Panc1 (cell line): ENCODE measurements at regions not wholly inside any gene's neighbourhood (a gene's known extent, or its start where the extent isn't known, plus 50 kb on each side); places are given as distances from the start of the nearest gene placed in this dataset.

Source experiments
- ATAC-seq: fragments of 200-7000 bp; cut with Tn5 transposase; 2 replicates; pipeline ENCODE4 v1.9.1; 2020; ENCODE audit warnings: mild to moderate bottlenecking, moderate library complexity
- BruUV-seq: library from RNA; stranded (reverse); fragments of 400-500 nt; replicated peaks from 2 replicates; lab custom pipeline; 2021; lab: Mats Ljungman, UMichigan
- CTCF ChIA-PET: fragments of 300-600 bp; sonication (Branson Sonifier 250); formaldehyde crosslinking; loops from one replicate; lab custom pipeline; 2022; ENCODE audit warnings: antibody characterized with exemption; lab: Charles Lee
- POLR2A ChIA-PET: fragments of 300-600 bp; sonication (Branson Sonifier 250); formaldehyde crosslinking; loops from one replicate; lab custom pipeline; 2022; ENCODE audit warnings: antibody characterized with exemption; lab: Charles Lee
- DNase-seq: peaks from one replicate; pipeline ENCODE4 v3.0.0-alpha.2; 2010; ENCODE audit warnings: low read depth, low spot score
- H3K27ac ChIP-seq: 2 replicates; pipeline ENCODE4 v1.5.1; 2011; ENCODE audit warnings: mild to moderate bottlenecking, low read length, inconsistent platforms
- H3K27me3 ChIP-seq: fragments of 200-500 bp; sonication (Bioruptor generic); 2 replicates; pipeline ENCODE4 v1.6.0; 2014; ENCODE audit warnings: low read length, inconsistent platforms; ENCODE audit not compliant: control insufficient read depth, insufficient read depth
- H3K36me3 ChIP-seq: fragments of 200-500 bp; sonication (Bioruptor generic); 2 replicates; pipeline ENCODE4 v1.5.1; 2014; ENCODE audit warnings: inconsistent platforms, mild to moderate bottlenecking, low read length, moderate library complexity; ENCODE audit not compliant: control insufficient read depth, insufficient read depth
- H3K4me1 ChIP-seq: 2 replicates; pipeline ENCODE4 v1.5.1; 2011; ENCODE audit warnings: inconsistent platforms, mild to moderate bottlenecking, low read length, moderate library complexity; ENCODE audit not compliant: control insufficient read depth, insufficient read depth
- H3K4me3 ChIP-seq, 2 experiments: 2 replicates each; pipeline ENCODE4 v1.5.1; 2011 to 2012; ENCODE audit warnings: low read depth in 2 of 2, low read length in 2 of 2, mild to moderate bottlenecking in 2 of 2, inconsistent platforms in 1 of 2, moderate library complexity in 1 of 2
- H3K9me3 ChIP-seq: fragments of 200-500 bp; sonication (Bioruptor generic); 2 replicates; pipeline ENCODE4 v1.5.1; 2014; ENCODE audit warnings: low read depth, mild to moderate bottlenecking, inconsistent platforms, low read length, moderate library complexity; ENCODE audit not compliant: control insufficient read depth, insufficient read depth
- POLR2AphosphoS5 ChIP-seq: IDR thresholded peaks from 2 replicates; pipeline ENCODE4 v1.6.1; 2012; ENCODE audit warnings: mild to moderate bottlenecking, low read depth, low read length, moderate library complexity
- REST ChIP-seq, 2 experiments: IDR thresholded peaks; 2 replicates each; pipeline ENCODE4 v1.6.1; 2011 to 2012; ENCODE audit warnings: low read depth in 2 of 2, control low read depth in 1 of 2, low read length in 1 of 2, mild to moderate bottlenecking in 1 of 2, moderate library complexity in 1 of 2; ENCODE audit not compliant: insufficient read depth in 1 of 2
- SIN3A ChIP-seq: IDR thresholded peaks from 2 replicates; pipeline ENCODE4 v1.6.1; 2012; ENCODE audit warnings: low read depth, mild to moderate bottlenecking, low read length, moderate library complexity, borderline replicate concordance; ENCODE audit not compliant: insufficient read depth
- TCF7L2 ChIP-seq: IDR thresholded peaks from 2 replicates; pipeline ENCODE4 v1.6.1; 2011; ENCODE audit warnings: mild to moderate bottlenecking, low read depth, low read length, inconsistent platforms
- in situ Hi-C: cut with HindIII; loops from 2 replicates; pipeline ENCODE4 v1.10.0; 2016; ENCODE audit warnings: low sequenced_read_pairs, low pct_unique_long_range_greater_than_20kb
- intact Hi-C: fragments of 100-400 bp; cut with micrococcal nuclease; formaldehyde crosslinking; loops from one replicate; pipeline ENCODE4 v1.10.0; 2022; ENCODE audit not compliant: unreplicated experiment
- TF ChIP-seq, protein P1 (sequence below): fragments of 450-650 bp; IDR thresholded peaks from 2 replicates; pipeline ENCODE4 v1.5.1; 2017; ENCODE audit warnings: mild to moderate bottlenecking

DNA sequence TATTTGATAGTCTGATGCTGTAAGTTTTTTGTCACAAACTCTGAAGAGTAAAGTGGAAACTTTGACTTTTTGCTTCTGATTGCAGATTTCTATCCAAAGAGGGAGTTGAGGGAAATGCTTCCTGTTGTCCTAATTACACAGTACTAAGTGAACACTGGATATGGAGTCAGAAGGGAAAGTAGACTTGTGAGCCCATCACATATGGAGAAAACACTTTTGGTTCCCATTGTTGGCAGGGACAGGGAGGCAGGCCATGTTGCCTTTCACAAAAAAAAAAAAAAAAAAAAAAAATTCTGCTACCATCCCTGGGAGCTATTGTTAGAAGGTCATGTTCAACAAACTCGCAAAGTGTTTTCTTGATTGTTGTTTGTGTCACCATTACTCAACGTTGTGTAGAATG is 144.3 kb downstream of the RPIA start:
- no peak for ATAC-seq
- Histone ChIP-seq H3K4me1 (no peaks in the 10 kb centered on the region), H3K36me3 (no peaks in the 10 kb centered on the region), H3K27me3 (peaks cover 3% of the 10 kb centered on the region), H3K9me3 (no peaks in the 10 kb centered on the region), H3K27ac (no peak overlapping the region), H3K4me3 (no peak overlapping the region)
- CTCF ChIA-PET = no interaction called here
- no peak for DNase-seq
- no TSS peak for BruUV-seq
- intact Hi-C loops = no loop called here
- in situ Hi-C loops = no loop called here
- no peak for TF ChIP-seq SIN3A
- no peak for TF ChIP-seq POLR2AphosphoS5
- no peak for TF ChIP-seq TCF7L2
- TF ChIP-seq, protein P1, sequence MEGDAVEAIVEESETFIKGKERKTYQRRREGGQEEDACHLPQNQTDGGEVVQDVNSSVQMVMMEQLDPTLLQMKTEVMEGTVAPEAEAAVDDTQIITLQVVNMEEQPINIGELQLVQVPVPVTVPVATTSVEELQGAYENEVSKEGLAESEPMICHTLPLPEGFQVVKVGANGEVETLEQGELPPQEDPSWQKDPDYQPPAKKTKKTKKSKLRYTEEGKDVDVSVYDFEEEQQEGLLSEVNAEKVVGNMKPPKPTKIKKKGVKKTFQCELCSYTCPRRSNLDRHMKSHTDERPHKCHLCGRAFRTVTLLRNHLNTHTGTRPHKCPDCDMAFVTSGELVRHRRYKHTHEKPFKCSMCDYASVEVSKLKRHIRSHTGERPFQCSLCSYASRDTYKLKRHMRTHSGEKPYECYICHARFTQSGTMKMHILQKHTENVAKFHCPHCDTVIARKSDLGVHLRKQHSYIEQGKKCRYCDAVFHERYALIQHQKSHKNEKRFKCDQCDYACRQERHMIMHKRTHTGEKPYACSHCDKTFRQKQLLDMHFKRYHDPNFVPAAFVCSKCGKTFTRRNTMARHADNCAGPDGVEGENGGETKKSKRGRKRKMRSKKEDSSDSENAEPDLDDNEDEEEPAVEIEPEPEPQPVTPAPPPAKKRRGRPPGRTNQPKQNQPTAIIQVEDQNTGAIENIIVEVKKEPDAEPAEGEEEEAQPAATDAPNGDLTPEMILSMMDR = no peak
- TF ChIP-seq REST (IDR thresholded peaks at IDR 0.05; ENCODE audit: insufficient read depth in 1 of 2, low read depth in 2 of 2, low read length in 1 of 2) = no peak
- POLR2A ChIA-PET = no interaction called here

DNA sequence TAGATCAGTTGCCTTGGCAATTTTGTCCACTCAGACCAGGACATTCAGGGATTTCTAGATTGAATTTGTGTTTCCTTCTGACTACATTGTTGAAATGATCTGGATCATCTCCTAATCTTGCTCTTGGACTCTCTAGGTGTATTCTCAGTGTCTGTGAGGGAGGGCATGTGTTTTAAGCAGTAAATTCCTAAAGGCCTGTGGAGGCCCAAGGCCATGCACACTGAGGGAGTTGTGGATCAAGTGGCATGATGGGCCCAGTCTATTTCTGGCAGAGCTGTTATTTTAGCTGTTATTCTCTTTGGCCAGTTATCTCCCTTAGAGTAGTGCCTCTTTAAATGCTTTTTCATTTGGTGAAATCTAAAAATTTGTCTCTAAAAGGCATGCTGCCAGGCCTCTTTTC is 144.9 kb downstream of the RPIA start:
- no TSS peak for BruUV-seq
- H3K27me3 ChIP-seq = peaks cover 3% of the 10 kb centered on the region
- ChIA-PET CTCF (no interaction called here), POLR2A (no interaction called here)
- in situ Hi-C loops (no loop called here), intact Hi-C loops (no loop called here)
- DNase-seq (no peak), ATAC-seq (no peak)
- no peak overlapping the region for H3K27ac ChIP-seq
- no peaks in the 10 kb centered on the region for H3K4me1 ChIP-seq
- no peaks in the 10 kb centered on the region for H3K36me3 ChIP-seq
- TF ChIP-seq, protein P1 = no peak
- TF ChIP-seq REST (IDR thresholded peaks at IDR 0.05; ENCODE audit: insufficient read depth in 1 of 2, low read depth in 2 of 2, low read length in 1 of 2) (no peak), POLR2AphosphoS5 (no peak), SIN3A (no peak), TCF7L2 (no peak)
- no peaks in the 10 kb centered on the region for H3K9me3 ChIP-seq
- no peak overlapping the region for H3K4me3 ChIP-seq
